B cell (primary cell): ENCODE measurements at regions not wholly inside any gene's neighbourhood (a gene's known extent, or its start where the extent isn't known, plus 50 kb on each side); places are given as distances from the start of the nearest gene placed in this dataset.
"Not testable (repeated sequence)": the region's sequence is repeated elsewhere in the genome, so short reads cannot be mapped to it uniquely, and the experiment has no call there.

Source experiments
- ATAC-seq: fragments of 200-7000 bp; cut with Tn5 transposase; one replicate; pipeline ENCODE4 v1.10.0; 2021; ENCODE audit warnings: low read depth, mild to moderate bottlenecking, moderate number of reproducible peaks, moderate library complexity
- CTCF ChIA-PET: fragments of 350-600 bp; sonication (Branson Sonifier 250); formaldehyde crosslinking; loops from one replicate; lab custom pipeline; 2021; ENCODE audit warnings: antibody characterized with exemption, inconsistent platforms; lab: Charles Lee
- POLR2A ChIA-PET: fragments of 350-600 bp; sonication (Branson Sonifier 250); formaldehyde crosslinking; loops from one replicate; lab custom pipeline; 2021; ENCODE audit warnings: antibody characterized with exemption; lab: Charles Lee
- DNase-seq: peaks from one replicate; pipeline ENCODE4 v3.0.0; 2013
- H2AFZ ChIP-seq: 2 replicates; pipeline ENCODE4 v1.6.1; 2012; ENCODE audit warnings: mild to moderate bottlenecking, low read depth, low read length; ENCODE audit not compliant: insufficient read depth, poor library complexity, severe bottlenecking
- H3K27ac ChIP-seq, 2 donors: 1 replicate in 1 of 2; 2 replicates in 1 of 2; pipeline ENCODE4 v1.5.1; 2012 to 2013; ENCODE audit warnings: low read length in 2 of 2, mild to moderate bottlenecking in 2 of 2, moderate library complexity in 1 of 2
- H3K27me3 ChIP-seq, 4 experiments: fragments of 200-600 bp in 1 of 4; sonication (generic) in 1 of 4; replicated peaks in 1 of 4; 1 replicate in 2 of 4; 2 replicates in 2 of 4; pipeline versions ENCODE4 v1.6.1 to v1.7.0; 2013 to 2016; ENCODE audit warnings: low read length in 3 of 4, mild to moderate bottlenecking in 2 of 4, mixed read lengths in 1 of 4, moderate library complexity in 1 of 4; ENCODE audit not compliant: insufficient read depth in 4 of 4, control insufficient read depth in 3 of 4; ENCODE audit errors: control extremely low read depth in 1 of 4
- H3K36me3 ChIP-seq, 2 experiments: replicated peaks in 1 of 2; 1 replicate in 1 of 2; 2 replicates in 1 of 2; pipeline versions ENCODE4 v1.6.1 to v1.7.1; 2013; ENCODE audit warnings: low read length in 1 of 2; ENCODE audit not compliant: insufficient read depth in 2 of 2, control insufficient read depth in 1 of 2; ENCODE audit errors: control extremely low read depth in 1 of 2, extremely low read depth in 1 of 2
- H3K4me1 ChIP-seq, 2 donors: fragments of 200-600 bp in 1 of 2; sonication (generic) in 1 of 2; 1 replicate in 1 of 2; 2 replicates in 1 of 2; pipeline versions ENCODE4 v1.5.1 to v1.6.1; 2013 to 2017; ENCODE audit warnings: low read length in 2 of 2; ENCODE audit not compliant: control insufficient read depth in 2 of 2, insufficient read depth in 2 of 2
- H3K4me2 ChIP-seq: replicated peaks from 2 replicates; pipeline ENCODE3; 2012; ENCODE audit warnings: mild to moderate bottlenecking, low read depth, low read length; ENCODE audit not compliant: poor library complexity, severe bottlenecking
- H3K4me3 ChIP-seq, 5 experiments: fragments of 200-600 bp in 1 of 5; sonication (generic) in 1 of 5; 1 replicate in 3 of 5; 2 replicates in 2 of 5; pipeline versions ENCODE4 v1.5.1 to v1.7.0; 2011 to 2016; ENCODE audit warnings: low read length in 4 of 5, mild to moderate bottlenecking in 4 of 5, low read depth in 2 of 5, control low read depth in 1 of 5, moderate library complexity in 1 of 5; ENCODE audit not compliant: insufficient read depth in 1 of 5; ENCODE audit errors: control extremely low read depth in 1 of 5, extremely low read depth in 1 of 5
- H3K79me2 ChIP-seq: fragments of 200-600 bp; sonication (generic); one replicate; pipeline ENCODE4 v1.6.0; 2016; ENCODE audit warnings: low read length; ENCODE audit not compliant: control insufficient read depth, insufficient read depth
- H3K9ac ChIP-seq: fragments of 200-600 bp; sonication (generic); 2 replicates; pipeline ENCODE4 v1.6.1; 2017; ENCODE audit warnings: mild to moderate bottlenecking, low read length, moderate library complexity
- H3K9me3 ChIP-seq, 3 donors: one replicate each; pipeline versions ENCODE4 v1.6.1 to v1.7.1; 2013; ENCODE audit warnings: low read length in 2 of 3; ENCODE audit not compliant: control insufficient read depth in 2 of 3, insufficient read depth in 1 of 3; ENCODE audit errors: control extremely low read depth in 1 of 3
- H4K20me1 ChIP-seq: 2 replicates; pipeline ENCODE4 v1.6.0; 2012; ENCODE audit warnings: mild to moderate bottlenecking, low read length; ENCODE audit not compliant: insufficient read depth, control insufficient read depth, poor library complexity, severe bottlenecking
- H3K27ac Mint-ChIP-seq: one replicate; pipeline ENCODE4 v1.8.0; 2021; ENCODE audit warnings: mixed read lengths
- H3K27me3 Mint-ChIP-seq: one replicate; pipeline ENCODE4 v1.8.0; 2021; ENCODE audit warnings: mixed read lengths
- H3K4me1 Mint-ChIP-seq: one replicate; pipeline ENCODE4 v1.8.0; 2021; ENCODE audit warnings: mixed read lengths
- H3K4me3 Mint-ChIP-seq: one replicate; pipeline ENCODE4 v1.8.0; 2021; ENCODE audit warnings: mixed read lengths
- H3K9me3 Mint-ChIP-seq: one replicate; pipeline ENCODE4 v1.8.0; 2022; ENCODE audit warnings: mixed read lengths; ENCODE audit not compliant: insufficient read depth
- EZH2 ChIP-seq: IDR thresholded peaks from 2 replicates; pipeline ENCODE4 v1.6.1; 2012; ENCODE audit warnings: borderline replicate concordance, low read depth, mild to moderate bottlenecking, moderate library complexity, low read length; ENCODE audit not compliant: insufficient read depth, poor library complexity, severe bottlenecking
- WGBS: methylation state at CpG from one replicate; pipeline ENCODE4 v1.1.5; 2013; ENCODE audit warnings: missing lambda C conversion rate; ENCODE audit not compliant: insufficient coverage; 5-methylcytosine and 5-hydroxymethylcytosine counted together
- intact Hi-C: fragments of 100-400 bp; cut with micrococcal nuclease; formaldehyde crosslinking; loops from one replicate; pipeline ENCODE4 v1.10.0; 2022
- TF ChIP-seq, protein P1 (sequence below): fragments of 200-600 bp; IDR thresholded peaks from one replicate; pipeline ENCODE4 v1.8.0; 2022; ENCODE audit warnings: antibody characterized with exemption, mild to moderate bottlenecking

DNA sequence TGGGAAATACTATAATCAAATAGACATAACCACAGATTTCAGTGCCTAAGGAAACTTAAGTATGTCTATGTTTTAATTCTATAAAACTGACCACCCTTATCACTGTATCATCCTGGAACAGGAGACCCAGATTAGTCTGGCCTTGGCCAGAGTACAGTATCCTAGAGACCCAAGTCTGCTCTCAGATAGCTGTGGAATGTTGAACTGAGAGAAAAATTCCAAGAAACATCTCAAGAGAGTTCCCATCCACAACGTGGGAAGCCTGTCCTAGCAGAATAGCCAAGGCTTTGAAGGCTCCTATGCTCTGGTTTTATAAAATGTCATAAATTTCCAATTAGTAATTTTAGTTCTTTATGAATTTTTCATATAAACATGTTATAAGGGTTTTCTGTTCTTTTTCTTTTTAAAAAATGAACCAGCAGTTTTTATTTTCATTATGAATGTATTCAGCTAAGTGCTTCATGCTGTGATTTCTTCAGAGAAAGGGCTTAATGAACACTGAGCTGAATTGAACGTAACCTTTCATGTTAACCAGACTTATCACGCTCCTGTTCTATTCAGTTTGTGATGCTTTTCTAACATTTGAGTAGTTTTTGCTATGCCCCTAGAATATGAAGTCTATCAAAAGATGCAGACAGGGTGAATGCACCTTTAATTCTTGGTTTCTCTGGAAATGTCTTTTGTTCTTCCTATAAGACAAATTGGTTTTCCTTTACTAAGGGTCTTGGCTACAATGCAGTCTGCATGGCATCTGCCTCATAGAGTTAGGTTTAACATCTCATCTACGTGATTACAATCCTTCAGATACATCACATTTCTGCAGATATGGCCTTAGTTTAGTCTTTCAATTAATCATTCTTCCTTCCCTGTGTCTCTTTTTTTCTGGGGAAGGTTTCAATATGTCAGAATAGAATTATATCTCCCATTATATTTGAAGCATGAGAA lies 230.8 kb downstream of the CYLC2 start:
- H3K27ac ChIP-seq: no peak overlapping the region
- ATAC-seq: no peak
- POLR2A ChIA-PET: no interaction called here
- H4K20me1 ChIP-seq: no peaks in the 10 kb centered on the region
- H3K4me1 Mint-ChIP-seq: no peaks in the 10 kb centered on the region
- no peak overlapping the region for H3K4me3 Mint-ChIP-seq
- no peak for DNase-seq
- H3K27ac Mint-ChIP-seq: no peak overlapping the region
- CTCF ChIA-PET: no interaction called here
- intact Hi-C loops: no loop called here
- no peak overlapping the region for H2AFZ ChIP-seq
- WGBS: no CpG with 5 or more reads among the region's 4 CpGs
- H3K27me3 Mint-ChIP-seq: no peaks in the 10 kb centered on the region
- no peak overlapping the region for H3K9ac ChIP-seq
- TF ChIP-seq EZH2: no peak
- TF ChIP-seq, protein P1, sequence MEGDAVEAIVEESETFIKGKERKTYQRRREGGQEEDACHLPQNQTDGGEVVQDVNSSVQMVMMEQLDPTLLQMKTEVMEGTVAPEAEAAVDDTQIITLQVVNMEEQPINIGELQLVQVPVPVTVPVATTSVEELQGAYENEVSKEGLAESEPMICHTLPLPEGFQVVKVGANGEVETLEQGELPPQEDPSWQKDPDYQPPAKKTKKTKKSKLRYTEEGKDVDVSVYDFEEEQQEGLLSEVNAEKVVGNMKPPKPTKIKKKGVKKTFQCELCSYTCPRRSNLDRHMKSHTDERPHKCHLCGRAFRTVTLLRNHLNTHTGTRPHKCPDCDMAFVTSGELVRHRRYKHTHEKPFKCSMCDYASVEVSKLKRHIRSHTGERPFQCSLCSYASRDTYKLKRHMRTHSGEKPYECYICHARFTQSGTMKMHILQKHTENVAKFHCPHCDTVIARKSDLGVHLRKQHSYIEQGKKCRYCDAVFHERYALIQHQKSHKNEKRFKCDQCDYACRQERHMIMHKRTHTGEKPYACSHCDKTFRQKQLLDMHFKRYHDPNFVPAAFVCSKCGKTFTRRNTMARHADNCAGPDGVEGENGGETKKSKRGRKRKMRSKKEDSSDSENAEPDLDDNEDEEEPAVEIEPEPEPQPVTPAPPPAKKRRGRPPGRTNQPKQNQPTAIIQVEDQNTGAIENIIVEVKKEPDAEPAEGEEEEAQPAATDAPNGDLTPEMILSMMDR: no peak
- H3K79me2 ChIP-seq: no peaks in the 10 kb centered on the region
- H3K9me3 Mint-ChIP-seq: no peaks in the 10 kb centered on the region
- no peaks in the 10 kb centered on the region for H3K4me1 ChIP-seq
- H3K4me2 ChIP-seq: no peak overlapping the region
- H3K27me3 ChIP-seq: no peaks in the 10 kb centered on the region
- no peaks in the 10 kb centered on the region for H3K36me3 ChIP-seq
- H3K4me3 ChIP-seq: no peak overlapping the region
- H3K9me3 ChIP-seq: peaks cover 0 to 2% (median 0%) of the 10 kb centered on the region in 3 donors

GRCh38 chr9:103226647-103227013 lies 231.5 kb downstream of the CYLC2 start:
- Histone ChIP-seq H3K9me3 (peaks cover 0 to 2% (median 0%) of the 10 kb centered on the region in 3 donors), H3K9ac (no peak overlapping the region), H3K27me3 (no peaks in the 10 kb centered on the region), H2AFZ (no peak overlapping the region), H3K79me2 (no peaks in the 10 kb centered on the region), H3K4me3 (no peak overlapping the region), H3K4me2 (no peak overlapping the region), H3K36me3 (no peaks in the 10 kb centered on the region), H4K20me1 (no peaks in the 10 kb centered on the region), H3K4me1 (no peaks in the 10 kb centered on the region), H3K27ac (no peak overlapping the region)
- DNase-seq (no peak), ATAC-seq (no peak)
- Mint-ChIP-seq H3K27me3 (no peaks in the 10 kb centered on the region), H3K4me3 (no peak overlapping the region), H3K27ac (no peak overlapping the region), H3K4me1 (no peaks in the 10 kb centered on the region), H3K9me3 (no peaks in the 10 kb centered on the region)
- no peak for TF ChIP-seq EZH2
- TF ChIP-seq, protein P1: no peak
- intact Hi-C loops: no loop called here
- CTCF ChIA-PET: no interaction called here
- no CpG with 5 or more reads among the region's 1 CpG for WGBS
- POLR2A ChIA-PET: no interaction called here

- H3K27me3 ChIP-seq, ATAC-seq, H3K9me3 Mint-ChIP-seq, intact Hi-C loops, H3K4me1 Mint-ChIP-seq, H3K4me1 ChIP-seq, POLR2A ChIA-PET, H3K9ac ChIP-seq, H3K4me3 ChIP-seq, H3K4me2 ChIP-seq, H4K20me1 ChIP-seq, H2AFZ ChIP-seq, H3K27ac Mint-ChIP-seq, DNase-seq, CTCF ChIA-PET, H3K9me3 ChIP-seq, H3K27me3 Mint-ChIP-seq, H3K4me3 Mint-ChIP-seq, H3K27ac ChIP-seq, H3K79me2 ChIP-seq, H3K36me3 ChIP-seq: not testable (repeated sequence)
- WGBS: 96% methylated on average over 22 of the region's 24 CpGs
Observed at GRCh38 chr9:103237571-103238109, 242.5 kb downstream of the CYLC2 start.
